Testis (tissue), 2 donors: ENCODE measurements at regions not wholly inside any gene's neighbourhood (a gene's known extent, or its start where the extent isn't known, plus 50 kb on each side); places are given as distances from the start of the nearest gene placed in this dataset.

Experiments used
- CTCF ChIP-seq, 3 experiments: fragments of 450-650 bp in 2 of 3; fragments of 200-600 bp in 1 of 3; sonication (generic) in 1 of 3; IDR thresholded peaks; one replicate each; pipeline ENCODE4 v1.5.1; 2016 to 2019; ENCODE audit warnings: antibody characterized with exemption in 3 of 3, mild to moderate bottlenecking in 2 of 3, moderate library complexity in 1 of 3
- POLR2A ChIP-seq: fragments of 450-650 bp; IDR thresholded peaks from one replicate; pipeline ENCODE4 v1.6.1; 2017; ENCODE audit warnings: antibody characterized with exemption, mild to moderate bottlenecking, moderate library complexity

GRCh38 chr1:102100666-102101065, 103.9 kb upstream of the OLFM3 start:
- TF ChIP-seq CTCF (IDR thresholded peaks at IDR 0.05) (no peak), POLR2A (no peak)
